ENCODE measurements at regions not wholly inside any gene's neighbourhood (a gene's known extent, or its start where the extent isn't known, plus 50 kb on each side); places are given as distances from the start of the nearest gene placed in this dataset.

DNA sequence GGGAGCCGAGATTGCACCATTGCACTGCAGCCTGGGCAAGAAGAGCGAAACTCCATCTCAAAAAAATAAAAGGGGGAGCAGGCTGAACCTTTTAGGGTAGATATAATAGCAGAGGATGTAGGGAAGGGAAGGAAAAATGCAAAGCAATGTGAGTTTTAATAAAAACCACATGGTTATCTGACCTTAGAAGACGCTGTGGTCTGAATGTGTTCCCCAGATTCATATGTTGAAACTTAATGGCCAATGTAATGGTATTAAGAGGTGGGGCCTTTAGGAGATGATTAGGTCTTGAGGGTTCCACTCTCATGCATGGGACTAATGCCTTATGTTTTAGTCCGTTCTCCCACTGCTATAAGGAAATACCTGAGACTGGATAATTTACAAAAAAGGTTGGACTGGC lies 114.1 kb upstream of the STX18 start:
- TF ChIP-seq ATF2 (tag by site-specific recombination; IDR thresholded peaks at IDR 0.05; ENCODE audit: low read depth), result no peak
- no peak for TF ChIP-seq ZNF24 (tag by site-specific recombination; IDR thresholded peaks at IDR 0.05)
- no peak for TF ChIP-seq PRDM1 (tag by site-specific recombination; IDR thresholded peaks at IDR 0.05)
- TF ChIP-seq, protein P1, sequence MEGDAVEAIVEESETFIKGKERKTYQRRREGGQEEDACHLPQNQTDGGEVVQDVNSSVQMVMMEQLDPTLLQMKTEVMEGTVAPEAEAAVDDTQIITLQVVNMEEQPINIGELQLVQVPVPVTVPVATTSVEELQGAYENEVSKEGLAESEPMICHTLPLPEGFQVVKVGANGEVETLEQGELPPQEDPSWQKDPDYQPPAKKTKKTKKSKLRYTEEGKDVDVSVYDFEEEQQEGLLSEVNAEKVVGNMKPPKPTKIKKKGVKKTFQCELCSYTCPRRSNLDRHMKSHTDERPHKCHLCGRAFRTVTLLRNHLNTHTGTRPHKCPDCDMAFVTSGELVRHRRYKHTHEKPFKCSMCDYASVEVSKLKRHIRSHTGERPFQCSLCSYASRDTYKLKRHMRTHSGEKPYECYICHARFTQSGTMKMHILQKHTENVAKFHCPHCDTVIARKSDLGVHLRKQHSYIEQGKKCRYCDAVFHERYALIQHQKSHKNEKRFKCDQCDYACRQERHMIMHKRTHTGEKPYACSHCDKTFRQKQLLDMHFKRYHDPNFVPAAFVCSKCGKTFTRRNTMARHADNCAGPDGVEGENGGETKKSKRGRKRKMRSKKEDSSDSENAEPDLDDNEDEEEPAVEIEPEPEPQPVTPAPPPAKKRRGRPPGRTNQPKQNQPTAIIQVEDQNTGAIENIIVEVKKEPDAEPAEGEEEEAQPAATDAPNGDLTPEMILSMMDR (tag by site-specific recombination; IDR thresholded peaks at IDR 0.05), result no peak
- TF ChIP-seq, protein P2, sequence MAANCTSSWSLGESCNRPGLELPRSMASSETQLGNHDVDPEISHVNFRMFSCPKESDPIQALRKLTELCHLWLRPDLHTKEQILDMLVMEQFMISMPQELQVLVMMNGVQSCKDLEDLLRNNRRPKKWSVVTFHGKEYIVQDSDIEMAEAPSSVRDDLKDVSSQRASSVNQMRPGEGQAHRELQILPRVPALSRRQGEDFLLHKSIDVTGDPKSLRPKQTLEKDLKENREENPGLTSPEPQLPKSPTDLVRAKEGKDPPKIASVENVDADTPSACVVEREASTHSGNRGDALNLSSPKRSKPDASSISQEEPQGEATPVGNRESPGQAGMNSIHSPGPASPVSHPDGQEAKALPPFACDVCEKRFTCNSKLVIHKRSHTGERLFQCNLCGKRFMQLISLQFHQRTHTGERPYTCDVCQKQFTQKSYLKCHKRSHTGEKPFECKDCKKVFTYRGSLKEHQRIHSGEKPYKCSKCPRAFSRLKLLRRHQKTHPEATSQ (tag by site-specific recombination; IDR thresholded peaks at IDR 0.05), result no peak
- no peak for TF ChIP-seq ZSCAN30 (tag by site-specific recombination; IDR thresholded peaks at IDR 0.05)
- no peak for TF ChIP-seq ZNF580 (tag by site-specific recombination; IDR thresholded peaks at IDR 0.05)
- no peak for TF ChIP-seq SCRT1 (tag by site-specific recombination; IDR thresholded peaks at IDR 0.05; ENCODE audit: borderline replicate concordance)
- no peak for TF ChIP-seq ZBTB7A (tag by site-specific recombination; IDR thresholded peaks at IDR 0.05; ENCODE audit: low read depth)
- TF ChIP-seq ZNF48 (tag by site-specific recombination; IDR thresholded peaks at IDR 0.05), result no peak

Data from HEK293 (cell line).